HG03025 (cell line): ENCODE measurements at regions not wholly inside any gene's neighbourhood (a gene's known extent, or its start where the extent isn't known, plus 50 kb on each side); places are given as distances from the start of the nearest gene placed in this dataset.
"Not testable (repeated sequence)": the region's sequence is repeated elsewhere in the genome, so short reads cannot be mapped to it uniquely, and the experiment has no call there.

ENCODE experiments used
- ATAC-seq: cut with Tn5 transposase; IDR thresholded peaks from one replicate; pipeline ENCODE4 v1.9.1; 2021; ENCODE audit warnings: mild to moderate bottlenecking, moderate library complexity; ENCODE audit not compliant: unreplicated experiment, low FRiP score

GRCh38 chr13:81302125-81302524, 961.2 kb upstream of the SPRY2 start:
- no peak for ATAC-seq

GRCh38 chr13:81295177-81295576, 954.3 kb upstream of the SPRY2 start:
- ATAC-seq, result no peak

- ATAC-seq, result no peak
These were observed 952.8 kb upstream of the SPRY2 start for GRCh38 chr13:81293594-81294164.

GRCh38 chr13:81283561-81283960, 942.6 kb upstream of the SPRY2 start:
- ATAC-seq, result no peak

GRCh38 chr13:81283062-81283461, 942.1 kb upstream of the SPRY2 start:
- ATAC-seq, result no peak

GRCh38 chr13:81275666-81276258, 934.8 kb upstream of the SPRY2 start:
- no peak for ATAC-seq

GRCh38 chr13:81247711-81248110, 906.8 kb upstream of the SPRY2 start:
- ATAC-seq, result no peak

GRCh38 chr13:81246556-81246955, 905.6 kb upstream of the SPRY2 start:
- ATAC-seq, result no peak

GRCh38 chr13:81244011-81244410, 903.1 kb upstream of the SPRY2 start:
- no peak for ATAC-seq

- ATAC-seq, result no peak
These were observed 889.5 kb upstream of the SPRY2 start for GRCh38 chr13:81230386-81230785.

GRCh38 chr13:81226830-81227229, 885.9 kb upstream of the SPRY2 start:
- ATAC-seq, result not testable (repeated sequence)

- ATAC-seq, result no peak
These were observed 883.4 kb upstream of the SPRY2 start for GRCh38 chr13:81224209-81224833.

- no peak for ATAC-seq
These were observed 882.9 kb upstream of the SPRY2 start for GRCh38 chr13:81223778-81224177.

GRCh38 chr13:81211713-81212112, 870.8 kb upstream of the SPRY2 start:
- ATAC-seq, result no peak

GRCh38 chr13:81207636-81208035, 866.7 kb upstream of the SPRY2 start:
- ATAC-seq, result no peak

GRCh38 chr13:81207231-81207630, 866.3 kb upstream of the SPRY2 start:
- no peak for ATAC-seq

- ATAC-seq, result no peak
These were observed 862.9 kb upstream of the SPRY2 start for GRCh38 chr13:81203783-81204182.

GRCh38 chr13:81199956-81200355, 859.0 kb upstream of the SPRY2 start:
- no peak for ATAC-seq

- no peak for ATAC-seq
These were observed 857.0 kb upstream of the SPRY2 start for GRCh38 chr13:81197966-81198365.

GRCh38 chr13:81197483-81197882, 856.6 kb upstream of the SPRY2 start:
- ATAC-seq, result no peak

GRCh38 chr13:81194362-81194761, 853.4 kb upstream of the SPRY2 start:
- no peak for ATAC-seq

- no peak for ATAC-seq
These were observed 843.8 kb upstream of the SPRY2 start for GRCh38 chr13:81184556-81185265.
